ENCODE measurements at regions not wholly inside any gene's neighbourhood (a gene's known extent, or its start where the extent isn't known, plus 50 kb on each side); places are given as distances from the start of the nearest gene placed in this dataset.

DNA sequence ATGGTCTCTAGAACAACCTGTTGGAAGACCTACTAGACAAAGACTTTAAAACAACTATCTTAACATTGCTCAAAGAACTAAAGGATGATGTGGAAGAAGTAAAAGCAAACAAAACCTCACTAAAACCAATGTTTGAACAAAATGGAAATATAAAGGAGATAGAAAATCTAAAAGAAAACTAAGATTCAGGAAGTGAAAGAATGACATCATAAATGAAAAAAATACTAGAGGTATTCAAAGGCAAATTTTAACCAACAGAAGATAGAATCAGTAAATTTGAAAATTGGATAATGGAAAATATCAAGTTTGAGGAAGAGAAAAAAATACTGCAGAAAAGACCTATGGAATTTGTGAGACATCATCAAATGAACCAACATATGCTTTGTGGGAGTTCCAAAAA lies 914.1 kb upstream of the GJE1 start:
- no peak for DNase-seq (ENCODE audit: low read depth, low spot score)
- Mint-ChIP-seq H3K27ac (ENCODE audit: unreplicated experiment) (no peak overlapping the region), H3K36me3 (ENCODE audit: low read depth) (peaks cover 21% of the 10 kb centered on the region), H3K9me3 (peaks cover 19% of the 10 kb centered on the region), H3K4me3 (no peak overlapping the region), H3K4me1 (no peaks in the 10 kb centered on the region), H3K27me3 (ENCODE audit: low read depth) (no peaks in the 10 kb centered on the region)
- TF ChIP-seq, protein P1, sequence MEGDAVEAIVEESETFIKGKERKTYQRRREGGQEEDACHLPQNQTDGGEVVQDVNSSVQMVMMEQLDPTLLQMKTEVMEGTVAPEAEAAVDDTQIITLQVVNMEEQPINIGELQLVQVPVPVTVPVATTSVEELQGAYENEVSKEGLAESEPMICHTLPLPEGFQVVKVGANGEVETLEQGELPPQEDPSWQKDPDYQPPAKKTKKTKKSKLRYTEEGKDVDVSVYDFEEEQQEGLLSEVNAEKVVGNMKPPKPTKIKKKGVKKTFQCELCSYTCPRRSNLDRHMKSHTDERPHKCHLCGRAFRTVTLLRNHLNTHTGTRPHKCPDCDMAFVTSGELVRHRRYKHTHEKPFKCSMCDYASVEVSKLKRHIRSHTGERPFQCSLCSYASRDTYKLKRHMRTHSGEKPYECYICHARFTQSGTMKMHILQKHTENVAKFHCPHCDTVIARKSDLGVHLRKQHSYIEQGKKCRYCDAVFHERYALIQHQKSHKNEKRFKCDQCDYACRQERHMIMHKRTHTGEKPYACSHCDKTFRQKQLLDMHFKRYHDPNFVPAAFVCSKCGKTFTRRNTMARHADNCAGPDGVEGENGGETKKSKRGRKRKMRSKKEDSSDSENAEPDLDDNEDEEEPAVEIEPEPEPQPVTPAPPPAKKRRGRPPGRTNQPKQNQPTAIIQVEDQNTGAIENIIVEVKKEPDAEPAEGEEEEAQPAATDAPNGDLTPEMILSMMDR (conservative IDR thresholded peaks at IDR 0.05) = no peak

DNA sequence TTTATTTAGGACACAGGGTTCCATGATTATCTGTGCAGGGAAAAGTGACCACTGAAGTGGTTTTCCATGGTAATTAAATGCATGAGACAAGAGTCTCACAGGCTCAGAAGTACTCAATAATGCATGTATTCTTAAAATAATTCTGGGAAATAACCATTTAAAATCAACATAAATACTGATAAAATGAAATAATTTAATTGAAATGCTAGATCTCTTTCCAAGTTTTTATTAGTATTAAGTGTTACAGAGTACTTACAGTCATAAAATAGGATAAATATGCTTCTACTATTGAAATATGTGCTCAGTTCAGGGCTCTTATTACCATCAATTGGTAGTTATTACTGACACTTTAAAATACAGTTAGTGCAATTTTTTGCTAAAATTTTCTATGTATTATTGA lies 916.0 kb upstream of the GJE1 start:
- no peak overlapping the region for H3K4me3 Mint-ChIP-seq
- no peaks in the 10 kb centered on the region for H3K4me1 Mint-ChIP-seq
- DNase-seq (ENCODE audit: low read depth, low spot score) = no peak
- H3K27me3 Mint-ChIP-seq (ENCODE audit: low read depth) = no peaks in the 10 kb centered on the region
- H3K9me3 Mint-ChIP-seq = peaks cover 15% of the 10 kb centered on the region
- peaks cover 17% of the 10 kb centered on the region for H3K36me3 Mint-ChIP-seq (ENCODE audit: low read depth)
- TF ChIP-seq, protein P1 (conservative IDR thresholded peaks at IDR 0.05) = no peak
- no peak overlapping the region for H3K27ac Mint-ChIP-seq (ENCODE audit: unreplicated experiment)

DNA sequence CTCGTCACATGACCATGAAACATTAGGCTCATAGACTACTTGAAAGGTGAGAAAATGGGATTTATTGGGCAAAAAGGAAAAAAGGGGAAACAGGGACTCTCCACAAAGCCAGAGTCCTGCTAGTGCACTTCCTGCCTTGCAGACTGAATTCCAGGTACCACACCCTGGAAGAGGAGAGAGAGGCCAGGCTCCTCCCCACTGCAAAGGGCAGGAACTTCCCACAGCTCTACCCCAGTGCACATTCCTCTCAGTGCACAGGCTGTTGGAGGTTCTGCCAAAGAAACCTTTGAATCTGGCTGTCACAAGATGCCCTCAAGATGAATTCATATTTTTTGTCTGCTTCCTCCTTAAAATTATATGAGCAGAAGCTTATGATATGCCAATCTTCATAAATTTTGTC lies 920.4 kb upstream of the GJE1 start:
- Mint-ChIP-seq H3K36me3 (ENCODE audit: low read depth) (no peaks in the 10 kb centered on the region), H3K4me3 (no peak overlapping the region), H3K27ac (ENCODE audit: unreplicated experiment) (no peak overlapping the region), H3K4me1 (no peaks in the 10 kb centered on the region), H3K9me3 (peaks cover 3% of the 10 kb centered on the region), H3K27me3 (ENCODE audit: low read depth) (no peaks in the 10 kb centered on the region)
- DNase-seq (ENCODE audit: low read depth, low spot score) = no peak
- TF ChIP-seq, protein P1 (conservative IDR thresholded peaks at IDR 0.05) = no peak

DNA sequence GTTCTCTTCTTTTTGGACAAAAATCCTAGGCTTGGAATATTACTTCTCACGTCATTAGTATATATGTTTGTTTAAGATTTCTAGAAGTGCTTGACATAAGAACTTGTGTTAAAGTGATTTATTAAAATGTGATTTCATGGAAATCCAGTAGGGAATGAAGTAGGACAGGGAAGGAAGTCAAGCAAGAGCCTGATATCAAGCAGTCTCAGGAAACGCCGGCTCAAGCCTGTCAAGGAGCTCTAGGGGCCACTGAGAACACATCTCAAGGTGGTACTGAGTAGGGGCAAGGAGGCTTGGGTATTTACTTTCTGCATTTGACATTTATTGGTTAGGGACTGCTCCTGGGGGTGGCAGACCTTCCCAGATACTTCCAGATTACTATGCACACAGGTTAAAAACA lies 920.9 kb upstream of the GJE1 start:
- H3K27ac Mint-ChIP-seq (ENCODE audit: unreplicated experiment) = no peak overlapping the region
- TF ChIP-seq, protein P1 (conservative IDR thresholded peaks at IDR 0.05) = no peak
- peaks cover 2% of the 10 kb centered on the region for H3K36me3 Mint-ChIP-seq (ENCODE audit: low read depth)
- no peaks in the 10 kb centered on the region for H3K27me3 Mint-ChIP-seq (ENCODE audit: low read depth)
- H3K9me3 Mint-ChIP-seq = peaks cover 4% of the 10 kb centered on the region
- no peak overlapping the region for H3K4me3 Mint-ChIP-seq
- H3K4me1 Mint-ChIP-seq = no peaks in the 10 kb centered on the region
- DNase-seq (ENCODE audit: low read depth, low spot score) = no peak

- H3K27ac Mint-ChIP-seq (ENCODE audit: unreplicated experiment) = no peak overlapping the region
These were observed 921.8 kb upstream of the GJE1 start for GRCh38 chr6:141210901-141211300.

More at GRCh38 chr6:141210901-141211300, 921.8 kb upstream of the GJE1 start:
- TF ChIP-seq, protein P1 (conservative IDR thresholded peaks at IDR 0.05) = no peak
- peaks cover 3% of the 10 kb centered on the region for H3K36me3 Mint-ChIP-seq (ENCODE audit: low read depth)
- no peaks in the 10 kb centered on the region for H3K27me3 Mint-ChIP-seq (ENCODE audit: low read depth)
- H3K9me3 Mint-ChIP-seq = peaks cover 8% of the 10 kb centered on the region
- H3K4me3 Mint-ChIP-seq = no peak overlapping the region
- no peak for DNase-seq (ENCODE audit: low read depth, low spot score)
- H3K4me1 Mint-ChIP-seq = no peaks in the 10 kb centered on the region

Data from neural crest cell (in vitro differentiated cells).